ENCODE measurements at regions not wholly inside any gene's neighbourhood (a gene's known extent, or its start where the extent isn't known, plus 50 kb on each side); places are given as distances from the start of the nearest gene placed in this dataset.

DNA sequence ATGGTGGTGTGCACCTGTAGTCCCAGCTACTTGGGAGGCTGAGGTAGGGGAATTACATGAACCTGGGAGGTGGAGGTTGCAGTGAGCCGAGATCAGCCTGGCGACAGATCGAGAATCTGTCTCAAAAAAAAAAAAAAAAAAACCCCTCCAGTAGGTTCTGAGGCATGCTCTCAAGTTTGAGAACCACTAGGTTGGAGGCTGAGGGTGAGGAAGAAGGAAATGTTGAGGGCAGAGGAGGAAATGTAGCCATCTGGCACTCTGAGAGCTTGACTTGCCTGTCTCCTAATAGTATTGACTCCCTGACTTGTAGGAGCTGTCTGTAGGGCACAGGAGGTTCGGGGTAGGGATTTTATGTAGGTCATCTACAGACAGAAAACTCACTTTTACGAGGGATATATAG lies 204.6 kb downstream of the OPA1 start:
- TF ChIP-seq EGR1 (IDR thresholded peaks at IDR 0.05; ENCODE audit: low read depth) (no peak), EZH2phosphoT487 (IDR thresholded peaks at IDR 0.05; ENCODE audit: borderline replicate concordance) (no peak), FOSL1 (IDR thresholded peaks at IDR 0.05; ENCODE audit: low read depth) (no peak)
- TF ChIP-seq, protein P1, sequence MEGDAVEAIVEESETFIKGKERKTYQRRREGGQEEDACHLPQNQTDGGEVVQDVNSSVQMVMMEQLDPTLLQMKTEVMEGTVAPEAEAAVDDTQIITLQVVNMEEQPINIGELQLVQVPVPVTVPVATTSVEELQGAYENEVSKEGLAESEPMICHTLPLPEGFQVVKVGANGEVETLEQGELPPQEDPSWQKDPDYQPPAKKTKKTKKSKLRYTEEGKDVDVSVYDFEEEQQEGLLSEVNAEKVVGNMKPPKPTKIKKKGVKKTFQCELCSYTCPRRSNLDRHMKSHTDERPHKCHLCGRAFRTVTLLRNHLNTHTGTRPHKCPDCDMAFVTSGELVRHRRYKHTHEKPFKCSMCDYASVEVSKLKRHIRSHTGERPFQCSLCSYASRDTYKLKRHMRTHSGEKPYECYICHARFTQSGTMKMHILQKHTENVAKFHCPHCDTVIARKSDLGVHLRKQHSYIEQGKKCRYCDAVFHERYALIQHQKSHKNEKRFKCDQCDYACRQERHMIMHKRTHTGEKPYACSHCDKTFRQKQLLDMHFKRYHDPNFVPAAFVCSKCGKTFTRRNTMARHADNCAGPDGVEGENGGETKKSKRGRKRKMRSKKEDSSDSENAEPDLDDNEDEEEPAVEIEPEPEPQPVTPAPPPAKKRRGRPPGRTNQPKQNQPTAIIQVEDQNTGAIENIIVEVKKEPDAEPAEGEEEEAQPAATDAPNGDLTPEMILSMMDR (IDR thresholded peaks at IDR 0.05 in 2 of 3, conservative IDR thresholded peaks at IDR 0.05 in 1 of 3; ENCODE audit: borderline replicate concordance in 1 of 3, insufficient read depth in 1 of 3, low read depth in 2 of 3, low read length in 2 of 3) = no peak
